Uterus (tissue), 2 donors: ENCODE measurements at regions not wholly inside any gene's neighbourhood (a gene's known extent, or its start where the extent isn't known, plus 50 kb on each side); places are given as distances from the start of the nearest gene placed in this dataset.

ENCODE experiments used
- POLR2A ChIP-seq, 2 donors: fragments of 450-650 bp; IDR thresholded peaks; one replicate each; pipeline ENCODE4 v1.6.1; 2016; ENCODE audit warnings: antibody characterized with exemption in 2 of 2, mild to moderate bottlenecking in 1 of 2, moderate library complexity in 1 of 2
- TF ChIP-seq, protein P1 (sequence below), 4 experiments: fragments of 200-600 bp in 2 of 4; fragments of 450-650 bp in 2 of 4; sonication (generic) in 2 of 4; IDR thresholded peaks; one replicate each; pipeline ENCODE4 v1.5.1; 2016 to 2019; ENCODE audit warnings: antibody characterized with exemption in 4 of 4, mild to moderate bottlenecking in 2 of 4, moderate library complexity in 1 of 4

DNA sequence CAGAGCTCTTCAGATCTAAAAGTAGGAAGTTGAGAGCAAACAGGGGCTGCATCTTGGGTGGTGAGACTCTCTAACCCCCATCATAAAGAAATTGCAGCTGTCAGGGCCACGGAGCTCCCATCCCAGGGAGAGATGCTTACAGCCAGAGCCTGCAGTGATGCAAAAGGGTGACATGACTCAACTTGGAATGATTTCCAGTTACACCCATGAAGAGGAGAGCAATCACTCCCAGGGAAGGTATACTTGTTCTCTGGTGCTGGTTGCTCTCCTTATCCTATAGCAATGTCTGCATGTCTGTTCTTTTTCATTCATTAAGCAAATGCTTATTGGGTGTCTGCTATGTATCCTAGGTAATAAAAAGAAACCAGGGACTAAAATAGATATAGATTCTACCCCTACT is 228.0 kb downstream of the RAB11FIP2 start:
- TF ChIP-seq, protein P1, sequence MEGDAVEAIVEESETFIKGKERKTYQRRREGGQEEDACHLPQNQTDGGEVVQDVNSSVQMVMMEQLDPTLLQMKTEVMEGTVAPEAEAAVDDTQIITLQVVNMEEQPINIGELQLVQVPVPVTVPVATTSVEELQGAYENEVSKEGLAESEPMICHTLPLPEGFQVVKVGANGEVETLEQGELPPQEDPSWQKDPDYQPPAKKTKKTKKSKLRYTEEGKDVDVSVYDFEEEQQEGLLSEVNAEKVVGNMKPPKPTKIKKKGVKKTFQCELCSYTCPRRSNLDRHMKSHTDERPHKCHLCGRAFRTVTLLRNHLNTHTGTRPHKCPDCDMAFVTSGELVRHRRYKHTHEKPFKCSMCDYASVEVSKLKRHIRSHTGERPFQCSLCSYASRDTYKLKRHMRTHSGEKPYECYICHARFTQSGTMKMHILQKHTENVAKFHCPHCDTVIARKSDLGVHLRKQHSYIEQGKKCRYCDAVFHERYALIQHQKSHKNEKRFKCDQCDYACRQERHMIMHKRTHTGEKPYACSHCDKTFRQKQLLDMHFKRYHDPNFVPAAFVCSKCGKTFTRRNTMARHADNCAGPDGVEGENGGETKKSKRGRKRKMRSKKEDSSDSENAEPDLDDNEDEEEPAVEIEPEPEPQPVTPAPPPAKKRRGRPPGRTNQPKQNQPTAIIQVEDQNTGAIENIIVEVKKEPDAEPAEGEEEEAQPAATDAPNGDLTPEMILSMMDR (IDR thresholded peaks at IDR 0.05), result no peak
- no peak for TF ChIP-seq POLR2A (IDR thresholded peaks at IDR 0.05)
